ENCODE measurements at regions not wholly inside any gene's neighbourhood (a gene's known extent, or its start where the extent isn't known, plus 50 kb on each side); places are given as distances from the start of the nearest gene placed in this dataset.
A peak's percentile ranks its signal among the peaks of the same experiment; 100 is the strongest.

GRCh38 chr2:19479666-19480065, 121.2 kb upstream of the OSR1 start:
- H3K9me3 Mint-ChIP-seq, result no peaks in the 10 kb centered on the region
- H3K36me3 Mint-ChIP-seq (ENCODE audit: insufficient read depth), result no peaks in the 10 kb centered on the region
- H3K27ac Mint-ChIP-seq (ENCODE audit: low read depth), result no peak overlapping the region
- ATAC-seq (replicated peaks; ENCODE audit: extremely low read depth, poor library complexity, severe bottlenecking), result no peak
- no peak for DNase-seq (ENCODE audit: low spot score in 2 of 2)
- peaks cover 10% of the 10 kb centered on the region for H3K27me3 Mint-ChIP-seq
- H3K4me1 Mint-ChIP-seq, result no peaks in the 10 kb centered on the region
- no peak overlapping the region for H3K4me3 Mint-ChIP-seq

- DNase-seq (ENCODE audit: low spot score in 2 of 2) (no peak), ATAC-seq (replicated peaks; ENCODE audit: extremely low read depth, poor library complexity, severe bottlenecking) (no peak)
- Mint-ChIP-seq H3K27me3 (peaks cover 10% of the 10 kb centered on the region), H3K4me3 (no peak overlapping the region), H3K9me3 (no peaks in the 10 kb centered on the region), H3K4me1 (peaks cover 11% of the 10 kb centered on the region), H3K36me3 (ENCODE audit: insufficient read depth) (peaks cover 2% of the 10 kb centered on the region), H3K27ac (ENCODE audit: low read depth) (no peak overlapping the region)
These were observed 120.0 kb upstream of the OSR1 start for GRCh38 chr2:19478409-19478808.

GRCh38 chr2:19476327-19476726, 117.9 kb upstream of the OSR1 start:
- DNase-seq (ENCODE audit: low spot score in 2 of 2) (no peak), ATAC-seq (replicated peaks; ENCODE audit: extremely low read depth, poor library complexity, severe bottlenecking) (no peak)
- H3K27me3 Mint-ChIP-seq, result peaks cover 17% of the 10 kb centered on the region
- H3K36me3 Mint-ChIP-seq (ENCODE audit: insufficient read depth), result peaks cover 2% of the 10 kb centered on the region
- H3K9me3 Mint-ChIP-seq, result no peaks in the 10 kb centered on the region
- peaks cover 14% of the 10 kb centered on the region for H3K4me1 Mint-ChIP-seq
- H3K4me3 Mint-ChIP-seq, result no peak overlapping the region
- H3K27ac Mint-ChIP-seq (ENCODE audit: low read depth), result no peak overlapping the region

GRCh38 chr2:19474128-19474527, 115.7 kb upstream of the OSR1 start:
- H3K27ac Mint-ChIP-seq (ENCODE audit: low read depth), result no peak overlapping the region
- H3K36me3 Mint-ChIP-seq (ENCODE audit: insufficient read depth), result peaks cover 2% of the 10 kb centered on the region
- ATAC-seq (replicated peaks; ENCODE audit: extremely low read depth, poor library complexity, severe bottlenecking) (peak; percentile 85), DNase-seq (ENCODE audit: low spot score in 2 of 2) (peak in 1 of 2 donors; percentile 38)
- H3K4me1 Mint-ChIP-seq, result peaks cover 14% of the 10 kb centered on the region
- peak overlapping the region; percentile 40 for H3K4me3 Mint-ChIP-seq
- H3K9me3 Mint-ChIP-seq, result no peaks in the 10 kb centered on the region
- peaks cover 24% of the 10 kb centered on the region for H3K27me3 Mint-ChIP-seq

GRCh38 chr2:19473350-19473749, 114.9 kb upstream of the OSR1 start:
- ATAC-seq (replicated peaks; ENCODE audit: extremely low read depth, poor library complexity, severe bottlenecking), result no peak
- Mint-ChIP-seq H3K4me3 (no peak overlapping the region), H3K27me3 (peaks cover 30% of the 10 kb centered on the region)

GRCh38 chr2:19472391-19472978, 114.1 kb upstream of the OSR1 start:
- peaks cover 14% of the 10 kb centered on the region for H3K4me1 Mint-ChIP-seq
- peaks cover 2% of the 10 kb centered on the region for H3K36me3 Mint-ChIP-seq (ENCODE audit: insufficient read depth)
- no peaks in the 10 kb centered on the region for H3K9me3 Mint-ChIP-seq
- DNase-seq (ENCODE audit: low spot score in 2 of 2) (no peak), ATAC-seq (replicated peaks; ENCODE audit: extremely low read depth, poor library complexity, severe bottlenecking) (no peak)
- H3K27ac Mint-ChIP-seq (ENCODE audit: low read depth), result no peak overlapping the region
- H3K4me3 Mint-ChIP-seq, result no peak overlapping the region
- peaks cover 30% of the 10 kb centered on the region for H3K27me3 Mint-ChIP-seq

More at GRCh38 chr2:19473350-19473749, 114.9 kb upstream of the OSR1 start:
- Mint-ChIP-seq H3K4me1 (peaks cover 14% of the 10 kb centered on the region), H3K36me3 (ENCODE audit: insufficient read depth) (peaks cover 2% of the 10 kb centered on the region), H3K27ac (ENCODE audit: low read depth) (no peak overlapping the region), H3K9me3 (no peaks in the 10 kb centered on the region)
- DNase-seq (ENCODE audit: low spot score in 2 of 2), result no peak

- peaks cover 30% of the 10 kb centered on the region for H3K27me3 Mint-ChIP-seq
- peaks cover 14% of the 10 kb centered on the region for H3K4me1 Mint-ChIP-seq
- no peak for ATAC-seq (replicated peaks; ENCODE audit: extremely low read depth, poor library complexity, severe bottlenecking)
These were observed 113.1 kb upstream of the OSR1 start for GRCh38 chr2:19471491-19471890.

GRCh38 chr2:19465978-19466377, 107.6 kb upstream of the OSR1 start:
- DNase-seq (ENCODE audit: low spot score in 2 of 2) (no peak), ATAC-seq (replicated peaks; ENCODE audit: extremely low read depth, poor library complexity, severe bottlenecking) (no peak)
- Mint-ChIP-seq H3K27me3 (peaks cover 54% of the 10 kb centered on the region), H3K27ac (ENCODE audit: low read depth) (no peak overlapping the region), H3K9me3 (no peaks in the 10 kb centered on the region), H3K36me3 (ENCODE audit: insufficient read depth) (no peaks in the 10 kb centered on the region), H3K4me3 (no peak overlapping the region), H3K4me1 (no peaks in the 10 kb centered on the region)

More at GRCh38 chr2:19471491-19471890, 113.1 kb upstream of the OSR1 start:
- Mint-ChIP-seq H3K4me3 (no peak overlapping the region), H3K9me3 (no peaks in the 10 kb centered on the region), H3K27ac (ENCODE audit: low read depth) (no peak overlapping the region), H3K36me3 (ENCODE audit: insufficient read depth) (peaks cover 2% of the 10 kb centered on the region)
- DNase-seq (ENCODE audit: low spot score in 2 of 2), result no peak

- H3K4me1 Mint-ChIP-seq, result no peaks in the 10 kb centered on the region
- no peak for DNase-seq (ENCODE audit: low spot score in 2 of 2)
These were observed 103.8 kb upstream of the OSR1 start for GRCh38 chr2:19462256-19462645.

GRCh38 chr2:19461504-19462255, 103.3 kb upstream of the OSR1 start:
- no peak overlapping the region for H3K4me3 Mint-ChIP-seq
- DNase-seq (ENCODE audit: low spot score in 2 of 2) (no peak), ATAC-seq (replicated peaks; ENCODE audit: extremely low read depth, poor library complexity, severe bottlenecking) (no peak)
- H3K27ac Mint-ChIP-seq (ENCODE audit: low read depth), result no peak overlapping the region
- no peaks in the 10 kb centered on the region for H3K9me3 Mint-ChIP-seq
- H3K36me3 Mint-ChIP-seq (ENCODE audit: insufficient read depth), result no peaks in the 10 kb centered on the region
- H3K27me3 Mint-ChIP-seq, result peaks cover 67% of the 10 kb centered on the region
- no peaks in the 10 kb centered on the region for H3K4me1 Mint-ChIP-seq

More at GRCh38 chr2:19462256-19462645, 103.8 kb upstream of the OSR1 start:
- no peak overlapping the region for H3K27ac Mint-ChIP-seq (ENCODE audit: low read depth)
- H3K9me3 Mint-ChIP-seq, result no peaks in the 10 kb centered on the region
- peaks cover 67% of the 10 kb centered on the region for H3K27me3 Mint-ChIP-seq
- no peak overlapping the region for H3K4me3 Mint-ChIP-seq
- no peak for ATAC-seq (replicated peaks; ENCODE audit: extremely low read depth, poor library complexity, severe bottlenecking)
- no peaks in the 10 kb centered on the region for H3K36me3 Mint-ChIP-seq (ENCODE audit: insufficient read depth)

GRCh38 chr2:19460761-19461160, 102.3 kb upstream of the OSR1 start:
- H3K27ac Mint-ChIP-seq (ENCODE audit: low read depth), result no peak overlapping the region
- H3K9me3 Mint-ChIP-seq, result no peaks in the 10 kb centered on the region
- no peak overlapping the region for H3K4me3 Mint-ChIP-seq
- H3K36me3 Mint-ChIP-seq (ENCODE audit: insufficient read depth), result no peaks in the 10 kb centered on the region
- H3K4me1 Mint-ChIP-seq, result no peaks in the 10 kb centered on the region
- no peak for DNase-seq (ENCODE audit: low spot score in 2 of 2)
- H3K27me3 Mint-ChIP-seq, result peaks cover 64% of the 10 kb centered on the region
- no peak for ATAC-seq (replicated peaks; ENCODE audit: extremely low read depth, poor library complexity, severe bottlenecking)

GRCh38 chr2:19458427-19459003, 100.1 kb upstream of the OSR1 start:
- Mint-ChIP-seq H3K27ac (ENCODE audit: low read depth) (no peak overlapping the region), H3K36me3 (ENCODE audit: insufficient read depth) (no peaks in the 10 kb centered on the region), H3K4me1 (no peaks in the 10 kb centered on the region), H3K9me3 (no peaks in the 10 kb centered on the region), H3K4me3 (no peak overlapping the region), H3K27me3 (peaks cover 50% of the 10 kb centered on the region)
- ATAC-seq (replicated peaks; ENCODE audit: extremely low read depth, poor library complexity, severe bottlenecking), result no peak
- no peak for DNase-seq (ENCODE audit: low spot score in 2 of 2)

GRCh38 chr2:19457809-19458208, 99.4 kb upstream of the OSR1 start:
- Mint-ChIP-seq H3K9me3 (no peaks in the 10 kb centered on the region), H3K4me3 (no peak overlapping the region), H3K27me3 (peaks cover 48% of the 10 kb centered on the region), H3K27ac (ENCODE audit: low read depth) (no peak overlapping the region), H3K36me3 (ENCODE audit: insufficient read depth) (no peaks in the 10 kb centered on the region), H3K4me1 (no peaks in the 10 kb centered on the region)
- ATAC-seq (replicated peaks; ENCODE audit: extremely low read depth, poor library complexity, severe bottlenecking) (no peak), DNase-seq (ENCODE audit: low spot score in 2 of 2) (no peak)

All from central memory CD8-positive, alpha-beta T cell (primary cell).